ENCODE measurements at regions not wholly inside any gene's neighbourhood (a gene's known extent, or its start where the extent isn't known, plus 50 kb on each side); places are given as distances from the start of the nearest gene placed in this dataset.

GRCh38 chr9:1939926-1940368 is 75.2 kb upstream of the SMARCA2 start:
- H3K27me3 ChIP-seq (ENCODE audit: control insufficient read depth, insufficient read depth, low read length): no peaks in the 10 kb centered on the region
- no peaks in the 10 kb centered on the region for H4K20me1 ChIP-seq (ENCODE audit: control insufficient read depth, extremely low read depth, insufficient read depth, low read length)
- no peak overlapping the region for H2AFZ ChIP-seq (ENCODE audit: low read length)
- H3K9ac ChIP-seq (ENCODE audit: insufficient read depth, low read length): no peak overlapping the region
- H3K4me2 ChIP-seq (ENCODE audit: extremely low read depth, insufficient read depth, low read length): no peak overlapping the region
- H3K36me3 ChIP-seq (ENCODE audit: control insufficient read depth, insufficient read depth, low read length): no peaks in the 10 kb centered on the region
- no peak overlapping the region for H3K27ac ChIP-seq (ENCODE audit: insufficient read depth, low read length)
- no peaks in the 10 kb centered on the region for H3K4me1 ChIP-seq (ENCODE audit: control insufficient read depth, extremely low read depth, insufficient read depth, low read length)
- no peaks in the 10 kb centered on the region for H3K9me3 ChIP-seq (ENCODE audit: control insufficient read depth, insufficient read depth, low read depth, low read length)
- no peaks in the 10 kb centered on the region for H3K79me2 ChIP-seq (ENCODE audit: control insufficient read depth, insufficient read depth, low read length)
- peak in 1 of 2 donors; percentile 16 for DNase-seq (ENCODE audit: low read depth in 2 of 2)
- peak; percentile 51 to 62 for TF ChIP-seq CTCF (conservative IDR thresholded peaks at IDR 0.05 in 1 of 2, IDR thresholded peaks at IDR 0.05 in 1 of 2; ENCODE audit: low read depth in 1 of 2, low read length in 2 of 2)
- TF ChIP-seq EZH2 (IDR thresholded peaks at IDR 0.05; ENCODE audit: low read length, missing control alignments): no peak
- no peak overlapping the region for H3K4me3 ChIP-seq (replicated peaks in 1 of 4; ENCODE audit: control extremely low read depth in 1 of 4, insufficient read depth in 1 of 4, low read depth in 3 of 4, low read length in 4 of 4)

GRCh38 chr9:1941989-1942388 is 73.2 kb upstream of the SMARCA2 start:
- Histone ChIP-seq H3K27me3 (ENCODE audit: control insufficient read depth, insufficient read depth, low read length) (no peaks in the 10 kb centered on the region), H3K4me3 (replicated peaks in 1 of 4; ENCODE audit: control extremely low read depth in 1 of 4, insufficient read depth in 1 of 4, low read depth in 3 of 4, low read length in 4 of 4) (no peak overlapping the region), H3K4me2 (ENCODE audit: extremely low read depth, insufficient read depth, low read length) (no peak overlapping the region), H3K4me1 (ENCODE audit: control insufficient read depth, extremely low read depth, insufficient read depth, low read length) (no peaks in the 10 kb centered on the region), H3K79me2 (ENCODE audit: control insufficient read depth, insufficient read depth, low read length) (no peaks in the 10 kb centered on the region), H3K9me3 (ENCODE audit: control insufficient read depth, insufficient read depth, low read depth, low read length) (no peaks in the 10 kb centered on the region), H3K36me3 (ENCODE audit: control insufficient read depth, insufficient read depth, low read length) (no peaks in the 10 kb centered on the region), H2AFZ (ENCODE audit: low read length) (no peak overlapping the region), H3K9ac (ENCODE audit: insufficient read depth, low read length) (no peak overlapping the region), H3K27ac (ENCODE audit: insufficient read depth, low read length) (no peak overlapping the region), H4K20me1 (ENCODE audit: control insufficient read depth, extremely low read depth, insufficient read depth, low read length) (no peaks in the 10 kb centered on the region)
- peak; percentile 33 to 44 for TF ChIP-seq CTCF (conservative IDR thresholded peaks at IDR 0.05 in 1 of 2, IDR thresholded peaks at IDR 0.05 in 1 of 2; ENCODE audit: low read depth in 1 of 2, low read length in 2 of 2)
- TF ChIP-seq EZH2 (IDR thresholded peaks at IDR 0.05; ENCODE audit: low read length, missing control alignments): no peak
- peak in 1 of 2 donors; percentile 24 for DNase-seq (ENCODE audit: low read depth in 2 of 2)

- DNase-seq (ENCODE audit: low read depth in 2 of 2): no peak
- H3K4me1 ChIP-seq (ENCODE audit: control insufficient read depth, extremely low read depth, insufficient read depth, low read length): no peaks in the 10 kb centered on the region
- no peaks in the 10 kb centered on the region for H3K27me3 ChIP-seq (ENCODE audit: control insufficient read depth, insufficient read depth, low read length)
- H3K4me3 ChIP-seq (replicated peaks in 1 of 4; ENCODE audit: control extremely low read depth in 1 of 4, insufficient read depth in 1 of 4, low read depth in 3 of 4, low read length in 4 of 4): no peak overlapping the region
- H3K9ac ChIP-seq (ENCODE audit: insufficient read depth, low read length): no peak overlapping the region
- H3K27ac ChIP-seq (ENCODE audit: insufficient read depth, low read length): no peak overlapping the region
- no peaks in the 10 kb centered on the region for H3K79me2 ChIP-seq (ENCODE audit: control insufficient read depth, insufficient read depth, low read length)
- H4K20me1 ChIP-seq (ENCODE audit: control insufficient read depth, extremely low read depth, insufficient read depth, low read length): no peaks in the 10 kb centered on the region
- TF ChIP-seq EZH2 (IDR thresholded peaks at IDR 0.05; ENCODE audit: low read length, missing control alignments): no peak
- no peak for TF ChIP-seq CTCF (conservative IDR thresholded peaks at IDR 0.05 in 1 of 2, IDR thresholded peaks at IDR 0.05 in 1 of 2; ENCODE audit: low read depth in 1 of 2, low read length in 2 of 2)
- no peaks in the 10 kb centered on the region for H3K36me3 ChIP-seq (ENCODE audit: control insufficient read depth, insufficient read depth, low read length)
- no peak overlapping the region for H3K4me2 ChIP-seq (ENCODE audit: extremely low read depth, insufficient read depth, low read length)
- H3K9me3 ChIP-seq (ENCODE audit: control insufficient read depth, insufficient read depth, low read depth, low read length): no peaks in the 10 kb centered on the region
- H2AFZ ChIP-seq (ENCODE audit: low read length): no peak overlapping the region
Observed at GRCh38 chr9:1946526-1947283, 68.4 kb upstream of the SMARCA2 start.

All from fibroblast of lung (primary cell).